Progenitor cell of endocrine pancreas (in vitro differentiated cells): ENCODE measurements at regions not wholly inside any gene's neighbourhood (a gene's known extent, or its start where the extent isn't known, plus 50 kb on each side); places are given as distances from the start of the nearest gene placed in this dataset.

ENCODE experiments used
- DNase-seq: peaks from one replicate; pipeline ENCODE4 v3.0.0; 2021; ENCODE audit warnings: low spot score; ENCODE audit not compliant: unreplicated experiment
- H3K27ac Mint-ChIP-seq: 2 replicates; pipeline ENCODE4 v1.8.0; 2021; ENCODE audit warnings: mild to moderate bottlenecking, moderate library complexity, mixed read lengths
- H3K27me3 Mint-ChIP-seq: 2 replicates; pipeline ENCODE4 v1.8.0; 2021; ENCODE audit warnings: mixed read lengths
- H3K36me3 Mint-ChIP-seq: 2 replicates; pipeline ENCODE4 v1.8.0; 2022; ENCODE audit warnings: mixed read lengths; ENCODE audit not compliant: insufficient read depth
- H3K4me1 Mint-ChIP-seq: 2 replicates; pipeline ENCODE4 v1.8.0; 2021; ENCODE audit warnings: low read depth, mixed read lengths
- H3K4me3 Mint-ChIP-seq: 2 replicates; pipeline ENCODE4 v1.8.0; 2021; ENCODE audit warnings: low read depth, mild to moderate bottlenecking, moderate library complexity, mixed read lengths
- H3K9me3 Mint-ChIP-seq: 2 replicates; pipeline ENCODE4 v1.8.0; 2021; ENCODE audit warnings: low read depth, mixed read lengths
- CTCF ChIP-seq: fragments of 200-600 bp; sonication (generic); IDR thresholded peaks from one replicate; pipeline ENCODE4 v1.5.0; 2021; ENCODE audit warnings: antibody characterized with exemption, mild to moderate bottlenecking; ENCODE audit not compliant: unreplicated experiment

DNA sequence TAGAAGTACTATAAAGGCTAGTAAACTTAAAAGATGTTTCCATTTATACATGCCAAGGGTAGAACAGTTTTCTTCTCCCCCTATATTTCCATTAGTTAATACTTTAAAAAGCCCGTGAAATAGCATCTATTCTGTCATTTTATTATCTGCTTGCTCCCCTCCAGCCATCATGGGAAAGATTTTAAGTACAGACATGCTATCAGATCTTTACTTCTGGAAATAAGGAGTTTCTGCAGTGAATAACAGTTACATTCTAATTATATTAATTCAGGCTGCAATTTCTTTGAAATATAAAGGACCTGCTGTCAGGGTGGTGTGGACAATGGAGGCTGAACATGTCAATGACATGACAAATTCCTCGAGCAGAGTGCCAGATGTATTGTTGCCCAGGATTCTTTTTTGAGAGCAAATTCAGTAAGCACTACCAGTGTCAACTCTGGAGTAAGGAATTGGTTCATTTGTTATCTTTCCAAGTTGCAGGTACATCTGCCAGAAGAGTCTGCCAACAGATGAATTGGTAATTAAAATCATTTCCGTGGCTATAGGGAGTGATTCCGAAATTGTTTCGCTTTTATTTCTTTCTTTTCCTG, 151.3 kb downstream of the BTG1 start:
- no peak overlapping the region for H3K4me3 Mint-ChIP-seq
- H3K9me3 Mint-ChIP-seq, result peaks cover 14% of the 10 kb centered on the region
- H3K27me3 Mint-ChIP-seq, result no peaks in the 10 kb centered on the region
- TF ChIP-seq CTCF, result no peak
- H3K36me3 Mint-ChIP-seq, result peaks cover 8% of the 10 kb centered on the region
- no peaks in the 10 kb centered on the region for H3K4me1 Mint-ChIP-seq
- no peak overlapping the region for H3K27ac Mint-ChIP-seq
- DNase-seq, result no peak

DNA sequence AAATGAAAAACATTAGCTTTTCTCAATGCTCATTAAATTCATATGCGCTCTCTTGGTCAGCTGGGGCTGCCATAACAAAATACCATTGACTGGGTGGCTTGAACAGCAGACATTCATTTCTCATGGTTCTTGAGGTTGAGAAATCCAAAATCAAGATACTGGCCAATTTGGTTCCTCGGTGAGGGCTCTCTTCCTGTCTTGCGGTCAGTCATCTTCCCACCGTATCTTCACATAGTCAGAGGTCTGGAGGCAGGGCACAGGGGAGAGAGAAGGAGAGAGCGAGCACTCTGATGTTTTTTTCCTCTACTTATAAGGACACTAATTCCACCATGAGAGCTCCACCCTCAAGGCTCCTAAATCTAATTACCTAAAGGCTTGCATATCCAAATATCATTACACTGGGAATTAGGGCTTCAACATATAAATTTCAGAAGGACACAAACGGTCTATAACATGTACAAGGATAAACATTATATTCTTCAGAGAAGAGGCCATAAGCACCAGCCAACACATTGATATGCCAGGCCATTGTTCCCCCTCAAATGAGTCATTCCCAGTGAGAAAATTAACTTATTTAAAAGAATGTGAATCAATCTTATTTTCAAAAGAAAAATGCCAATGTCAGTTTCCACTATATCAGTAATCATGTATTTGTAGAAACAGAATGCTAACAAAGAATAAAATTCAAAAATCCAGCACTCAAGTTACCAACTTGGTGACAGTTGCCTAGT, 152.2 kb downstream of the BTG1 start:
- TF ChIP-seq CTCF, result no peak
- no peak overlapping the region for H3K27ac Mint-ChIP-seq
- H3K4me3 Mint-ChIP-seq, result no peak overlapping the region
- no peak for DNase-seq
- H3K27me3 Mint-ChIP-seq, result no peaks in the 10 kb centered on the region
- peaks cover 9% of the 10 kb centered on the region for H3K9me3 Mint-ChIP-seq
- peaks cover 1% of the 10 kb centered on the region for H3K4me1 Mint-ChIP-seq
- H3K36me3 Mint-ChIP-seq, result peaks cover 4% of the 10 kb centered on the region

GRCh38 chr12:91991399-91992187, 154.1 kb downstream of the BTG1 start:
- Mint-ChIP-seq H3K9me3 (no peaks in the 10 kb centered on the region), H3K27me3 (no peaks in the 10 kb centered on the region), H3K36me3 (no peaks in the 10 kb centered on the region), H3K4me1 (peaks cover 5% of the 10 kb centered on the region), H3K4me3 (no peak overlapping the region), H3K27ac (no peak overlapping the region)
- no peak for DNase-seq
- no peak for TF ChIP-seq CTCF

- Mint-ChIP-seq H3K4me1 (peaks cover 15% of the 10 kb centered on the region), H3K9me3 (no peaks in the 10 kb centered on the region), H3K4me3 (no peak overlapping the region), H3K27ac (no peak overlapping the region), H3K27me3 (no peaks in the 10 kb centered on the region), H3K36me3 (no peaks in the 10 kb centered on the region)
- TF ChIP-seq CTCF, result no peak
- DNase-seq, result no peak
Observed at GRCh38 chr12:91990525-91990924, 155.1 kb downstream of the BTG1 start.

- Mint-ChIP-seq H3K27ac (no peak overlapping the region), H3K9me3 (no peaks in the 10 kb centered on the region), H3K4me1 (peaks cover 18% of the 10 kb centered on the region), H3K27me3 (no peaks in the 10 kb centered on the region), H3K36me3 (no peaks in the 10 kb centered on the region), H3K4me3 (no peak overlapping the region)
- no peak for TF ChIP-seq CTCF
- DNase-seq, result no peak
Observed at GRCh38 chr12:91989143-91989542, 156.5 kb downstream of the BTG1 start.
